ENCODE measurements at regions not wholly inside any gene's neighbourhood (a gene's known extent, or its start where the extent isn't known, plus 50 kb on each side); places are given as distances from the start of the nearest gene placed in this dataset.

DNA sequence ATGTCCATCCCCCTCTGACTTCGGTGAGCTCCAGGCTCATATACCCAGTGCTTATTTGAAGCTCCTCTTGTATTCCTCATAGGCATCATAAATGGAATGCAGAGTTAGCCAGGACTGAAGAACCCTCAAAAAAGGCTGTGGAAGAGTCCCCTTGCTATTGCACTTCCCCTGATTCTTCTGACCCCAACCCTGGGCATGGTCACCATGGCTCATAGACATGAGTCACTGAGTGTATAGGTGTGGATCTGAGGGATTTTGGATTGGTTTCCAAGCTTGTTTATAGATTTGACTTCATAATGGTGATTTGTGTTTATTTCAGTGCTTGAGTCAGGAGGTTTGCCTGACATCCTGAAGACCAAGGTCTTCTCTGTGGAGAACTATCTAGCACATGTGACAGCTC is 98.4 kb upstream of the SLC38A2 start:
- no peaks in the 10 kb centered on the region for H3K36me3 ChIP-seq (ENCODE audit: insufficient read depth, low read length)
- no peak overlapping the region for H3K9ac ChIP-seq (ENCODE audit: low read length)
- no peaks in the 10 kb centered on the region for H3F3A ChIP-seq (ENCODE audit: insufficient read depth, low read length, poor library complexity, severe bottlenecking)
- no peak overlapping the region for H3K4me2 ChIP-seq (ENCODE audit: low read length)
- H3K27ac ChIP-seq (ENCODE audit: low read length), result no peak overlapping the region
- H3K27me3 ChIP-seq (ENCODE audit: insufficient read depth, low read depth, low read length), result no peaks in the 10 kb centered on the region
- no peaks in the 10 kb centered on the region for H3K9me2 ChIP-seq (ENCODE audit: insufficient read depth, low read length)
- H2AFZ ChIP-seq (ENCODE audit: low read depth, low read length), result no peak overlapping the region
- TF ChIP-seq SMC3 (conservative IDR thresholded peaks at IDR 0.05; ENCODE audit: poor library complexity), result no peak
- H3K4me3 ChIP-seq (ENCODE audit: low read length), result no peak overlapping the region
- no peaks in the 10 kb centered on the region for H4K20me1 ChIP-seq (ENCODE audit: insufficient read depth)
- H3K9me3 ChIP-seq (ENCODE audit: low read length), result no peaks in the 10 kb centered on the region
- H3K79me2 ChIP-seq (replicated peaks; ENCODE audit: insufficient read depth, low read length), result no peaks in the 10 kb centered on the region

- Histone ChIP-seq H3K79me2 (replicated peaks; ENCODE audit: insufficient read depth, low read length) (no peaks in the 10 kb centered on the region), H3K27me3 (ENCODE audit: insufficient read depth, low read depth, low read length) (no peaks in the 10 kb centered on the region)
- TF ChIP-seq RAD21 (conservative IDR thresholded peaks at IDR 0.05), result no peak
These were observed 97.6 kb upstream of the SLC38A2 start for GRCh38 chr12:46470036-46470627.

GRCh38 chr12:46468813-46469212 is 96.2 kb upstream of the SLC38A2 start:
- no peak overlapping the region for H3K4me2 ChIP-seq (ENCODE audit: low read length)
- no peaks in the 10 kb centered on the region for H3F3A ChIP-seq (ENCODE audit: insufficient read depth, low read length, poor library complexity, severe bottlenecking)
- no peak for TF ChIP-seq CTCF (IDR thresholded peaks at IDR 0.05; ENCODE audit: poor library complexity, severe bottlenecking)
- no peak for TF ChIP-seq EZH2 (IDR thresholded peaks at IDR 0.05; ENCODE audit: borderline replicate concordance, insufficient read depth, low read length, poor library complexity, severe bottlenecking)
- TF ChIP-seq MXI1 (conservative IDR thresholded peaks at IDR 0.05; ENCODE audit: poor library complexity, severe bottlenecking), result no peak
- no peaks in the 10 kb centered on the region for H3K79me2 ChIP-seq (replicated peaks; ENCODE audit: insufficient read depth, low read length)
- H3K9me2 ChIP-seq (ENCODE audit: insufficient read depth, low read length), result no peaks in the 10 kb centered on the region
- no peaks in the 10 kb centered on the region for H4K20me1 ChIP-seq (ENCODE audit: insufficient read depth)
- H3K27me3 ChIP-seq (ENCODE audit: insufficient read depth, low read depth, low read length), result no peaks in the 10 kb centered on the region
- no peaks in the 10 kb centered on the region for H3K36me3 ChIP-seq (ENCODE audit: insufficient read depth, low read length)
- H3K4me3 ChIP-seq (ENCODE audit: low read length), result no peak overlapping the region
- H3K27ac ChIP-seq (ENCODE audit: low read length), result no peak overlapping the region
- no peak overlapping the region for H3K9ac ChIP-seq (ENCODE audit: low read length)
- no peak overlapping the region for H2AFZ ChIP-seq (ENCODE audit: low read depth, low read length)
- H3K9me3 ChIP-seq (ENCODE audit: low read length), result no peaks in the 10 kb centered on the region

More at GRCh38 chr12:46470036-46470627, 97.6 kb upstream of the SLC38A2 start:
- Histone ChIP-seq H3K4me3 (ENCODE audit: low read length) (no peak overlapping the region), H3K27ac (ENCODE audit: low read length) (no peak overlapping the region), H3F3A (ENCODE audit: insufficient read depth, low read length, poor library complexity, severe bottlenecking) (no peaks in the 10 kb centered on the region), H2AFZ (ENCODE audit: low read depth, low read length) (no peak overlapping the region), H3K36me3 (ENCODE audit: insufficient read depth, low read length) (no peaks in the 10 kb centered on the region), H4K20me1 (ENCODE audit: insufficient read depth) (no peaks in the 10 kb centered on the region), H3K9me3 (ENCODE audit: low read length) (no peaks in the 10 kb centered on the region), H3K4me2 (ENCODE audit: low read length) (no peak overlapping the region), H3K9me2 (ENCODE audit: insufficient read depth, low read length) (no peaks in the 10 kb centered on the region), H3K9ac (ENCODE audit: low read length) (no peak overlapping the region)

DNA sequence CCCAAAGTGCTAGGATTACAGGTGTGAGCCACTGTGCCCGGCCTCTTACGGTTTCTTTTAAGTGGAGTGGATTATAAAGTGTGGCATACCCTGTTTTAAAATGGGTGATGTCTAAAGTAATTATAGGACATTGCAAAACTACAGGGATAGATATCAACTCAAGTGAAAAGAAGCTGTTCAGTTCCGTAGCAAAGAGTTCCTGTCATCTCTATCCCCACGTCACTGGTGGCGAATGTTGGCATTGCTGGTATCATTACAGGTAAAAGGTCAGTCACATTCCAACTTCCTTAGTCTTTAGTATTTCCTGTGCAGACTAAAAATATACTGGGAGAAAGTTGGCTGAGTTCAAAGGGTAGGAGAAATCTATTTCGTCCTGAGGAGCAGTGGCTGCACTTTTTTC is 95.6 kb upstream of the SLC38A2 start:
- TF ChIP-seq EP300 (conservative IDR thresholded peaks at IDR 0.05; ENCODE audit: poor library complexity, severe bottlenecking) (no peak), REST (IDR thresholded peaks at IDR 0.05; ENCODE audit: borderline replicate concordance) (no peak), CTCF (IDR thresholded peaks at IDR 0.05; ENCODE audit: poor library complexity, severe bottlenecking) (no peak), MXI1 (conservative IDR thresholded peaks at IDR 0.05; ENCODE audit: poor library complexity, severe bottlenecking) (no peak), EZH2 (IDR thresholded peaks at IDR 0.05; ENCODE audit: borderline replicate concordance, insufficient read depth, low read length, poor library complexity, severe bottlenecking) (no peak), POLR2AphosphoS5 (IDR thresholded peaks at IDR 0.05) (no peak), SMC3 (conservative IDR thresholded peaks at IDR 0.05; ENCODE audit: poor library complexity) (no peak), TAF1 (IDR thresholded peaks at IDR 0.05; ENCODE audit: low read depth) (no peak), RAD21 (conservative IDR thresholded peaks at IDR 0.05) (no peak)
- Histone ChIP-seq H3K79me2 (replicated peaks; ENCODE audit: insufficient read depth, low read length) (no peaks in the 10 kb centered on the region), H3F3A (ENCODE audit: insufficient read depth, low read length, poor library complexity, severe bottlenecking) (no peaks in the 10 kb centered on the region), H3K27ac (ENCODE audit: low read length) (no peak overlapping the region), H4K20me1 (ENCODE audit: insufficient read depth) (no peaks in the 10 kb centered on the region), H3K36me3 (ENCODE audit: insufficient read depth, low read length) (no peaks in the 10 kb centered on the region), H3K9ac (ENCODE audit: low read length) (no peak overlapping the region), H3K4me2 (ENCODE audit: low read length) (no peak overlapping the region), H3K4me3 (ENCODE audit: low read length) (no peak overlapping the region), H2AFZ (ENCODE audit: low read depth, low read length) (no peak overlapping the region), H3K27me3 (ENCODE audit: insufficient read depth, low read depth, low read length) (no peaks in the 10 kb centered on the region), H3K9me2 (ENCODE audit: insufficient read depth, low read length) (no peaks in the 10 kb centered on the region), H3K9me3 (ENCODE audit: low read length) (no peaks in the 10 kb centered on the region)
